Gastroesophageal sphincter (tissue), 4 donors: ENCODE measurements at regions not wholly inside any gene's neighbourhood (a gene's known extent, or its start where the extent isn't known, plus 50 kb on each side); places are given as distances from the start of the nearest gene placed in this dataset.

Experiments used
- ATAC-seq: fragments of 150-250 bp; one replicate; pipeline ENCODE4 v1.9.1; 2016; ENCODE audit warnings: mild to moderate bottlenecking, moderate library complexity
- H3K27ac ChIP-seq, 4 donors: fragments of 200-600 bp; sonication (generic) in 3 of 4; 1 replicate in 3 of 4; 2 replicates in 1 of 4; pipeline ENCODE4 v1.5.1; 2016 to 2019
- H3K27me3 ChIP-seq: fragments of 200-600 bp; sonication (generic); one replicate; pipeline ENCODE4 v1.5.1; 2019
- H3K36me3 ChIP-seq, 2 donors: fragments of 200-600 bp; sonication (generic); one replicate each; pipeline ENCODE4 v1.5.1; 2019; ENCODE audit warnings: control low read depth in 1 of 2
- H3K4me1 ChIP-seq, 3 donors: fragments of 200-600 bp; sonication (generic); 1 replicate in 2 of 3; 2 replicates in 1 of 3; pipeline ENCODE4 v1.5.1; 2016 to 2019; ENCODE audit warnings: control low read depth in 2 of 3
- H3K4me3 ChIP-seq, 2 donors: fragments of 200-600 bp; sonication (generic); one replicate each; pipeline ENCODE4 v1.5.1; 2019; ENCODE audit warnings: mild to moderate bottlenecking in 1 of 2, moderate library complexity in 1 of 2
- H3K9me3 ChIP-seq, 3 donors: fragments of 200-600 bp; sonication (generic); one replicate each; pipeline ENCODE4 v1.5.1; 2017 to 2019; ENCODE audit warnings: control low read depth in 2 of 3
- EP300 ChIP-seq: sonication (generic); formaldehyde crosslinking; IDR thresholded peaks from one replicate; pipeline ENCODE4 v1.6.1; 2017; ENCODE audit warnings: antibody characterized with exemption, mild to moderate bottlenecking
- POLR2A ChIP-seq, 2 donors: fragments of 450-650 bp; IDR thresholded peaks; one replicate each; pipeline ENCODE4 v1.6.1; 2017; ENCODE audit warnings: antibody characterized with exemption in 2 of 2, mild to moderate bottlenecking in 2 of 2, moderate library complexity in 1 of 2
- POLR2AphosphoS5 ChIP-seq: sonication (generic); formaldehyde crosslinking; IDR thresholded peaks from one replicate; pipeline ENCODE4 v1.6.1; 2017; ENCODE audit warnings: antibody characterized with exemption
- WGBS, 2 donors: methylation state at CpG; one replicate each; pipeline ENCODE4 v1.1.5; 2018; ENCODE audit warnings: low coverage in 1 of 2; 5-methylcytosine and 5-hydroxymethylcytosine counted together
- TF ChIP-seq, protein P1 (sequence below), 4 experiments: fragments of 200-600 bp in 2 of 4; fragments of 450-650 bp in 2 of 4; sonication (generic) in 1 of 4; IDR thresholded peaks; one replicate each; pipeline ENCODE4 v1.5.1; 2017 to 2019; ENCODE audit warnings: antibody characterized with exemption in 4 of 4, mild to moderate bottlenecking in 2 of 4, moderate library complexity in 2 of 4

- ATAC-seq, result no peak
Observed at GRCh38 chr5:106489004-106489403, 1181.7 kb downstream of the EFNA5 start.

GRCh38 chr5:106488407-106488806 lies 1182.3 kb downstream of the EFNA5 start:
- no peaks in the 10 kb centered on the region for H3K36me3 ChIP-seq
- no peak for ATAC-seq
- TF ChIP-seq, protein P1, sequence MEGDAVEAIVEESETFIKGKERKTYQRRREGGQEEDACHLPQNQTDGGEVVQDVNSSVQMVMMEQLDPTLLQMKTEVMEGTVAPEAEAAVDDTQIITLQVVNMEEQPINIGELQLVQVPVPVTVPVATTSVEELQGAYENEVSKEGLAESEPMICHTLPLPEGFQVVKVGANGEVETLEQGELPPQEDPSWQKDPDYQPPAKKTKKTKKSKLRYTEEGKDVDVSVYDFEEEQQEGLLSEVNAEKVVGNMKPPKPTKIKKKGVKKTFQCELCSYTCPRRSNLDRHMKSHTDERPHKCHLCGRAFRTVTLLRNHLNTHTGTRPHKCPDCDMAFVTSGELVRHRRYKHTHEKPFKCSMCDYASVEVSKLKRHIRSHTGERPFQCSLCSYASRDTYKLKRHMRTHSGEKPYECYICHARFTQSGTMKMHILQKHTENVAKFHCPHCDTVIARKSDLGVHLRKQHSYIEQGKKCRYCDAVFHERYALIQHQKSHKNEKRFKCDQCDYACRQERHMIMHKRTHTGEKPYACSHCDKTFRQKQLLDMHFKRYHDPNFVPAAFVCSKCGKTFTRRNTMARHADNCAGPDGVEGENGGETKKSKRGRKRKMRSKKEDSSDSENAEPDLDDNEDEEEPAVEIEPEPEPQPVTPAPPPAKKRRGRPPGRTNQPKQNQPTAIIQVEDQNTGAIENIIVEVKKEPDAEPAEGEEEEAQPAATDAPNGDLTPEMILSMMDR (IDR thresholded peaks at IDR 0.05), result no peak
- TF ChIP-seq POLR2A (IDR thresholded peaks at IDR 0.05), result no peak
- TF ChIP-seq POLR2AphosphoS5, result no peak
- TF ChIP-seq EP300, result no peak
- no peaks in the 10 kb centered on the region for H3K27me3 ChIP-seq
- no peak overlapping the region for H3K27ac ChIP-seq
- H3K9me3 ChIP-seq, result no peaks in the 10 kb centered on the region
- H3K4me3 ChIP-seq, result no peak overlapping the region
- no peaks in the 10 kb centered on the region for H3K4me1 ChIP-seq

More at GRCh38 chr5:106489004-106489403, 1181.7 kb downstream of the EFNA5 start:
- no peaks in the 10 kb centered on the region for H3K36me3 ChIP-seq
- H3K9me3 ChIP-seq, result no peaks in the 10 kb centered on the region
- H3K4me1 ChIP-seq, result no peaks in the 10 kb centered on the region
- no peaks in the 10 kb centered on the region for H3K27me3 ChIP-seq
- no peak overlapping the region for H3K4me3 ChIP-seq
- TF ChIP-seq POLR2AphosphoS5, result no peak
- TF ChIP-seq, protein P1 (IDR thresholded peaks at IDR 0.05), result no peak
- TF ChIP-seq EP300, result no peak
- TF ChIP-seq POLR2A (IDR thresholded peaks at IDR 0.05), result no peak
- H3K27ac ChIP-seq, result no peak overlapping the region
- WGBS, 2 donors, result 34 to 68% methylated on average over 3 of the region's 3 CpGs

DNA sequence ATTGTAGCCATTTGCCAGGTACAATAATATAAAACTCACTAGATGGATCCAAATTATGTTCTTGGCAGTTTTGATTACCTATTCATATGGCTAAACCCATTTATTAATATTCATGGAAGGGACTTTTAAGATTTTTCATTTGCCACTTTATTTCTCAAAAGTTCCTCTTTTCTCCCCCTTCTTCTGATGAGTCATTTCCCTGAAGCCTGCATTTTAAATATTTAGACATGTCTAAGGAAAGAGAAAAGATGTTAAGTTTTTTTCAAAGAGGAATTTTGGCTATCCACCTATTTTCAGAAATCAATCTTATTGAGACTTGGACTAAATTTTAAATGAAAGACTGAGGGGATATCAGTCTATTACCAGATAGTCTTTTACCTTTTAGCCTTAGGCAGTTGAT lies 1189.4 kb downstream of the EFNA5 start:
- no peak overlapping the region for H3K4me3 ChIP-seq
- no peak for TF ChIP-seq EP300
- TF ChIP-seq POLR2A (IDR thresholded peaks at IDR 0.05), result no peak
- TF ChIP-seq, protein P1 (IDR thresholded peaks at IDR 0.05), result no peak
- TF ChIP-seq POLR2AphosphoS5, result no peak
- no peak overlapping the region for H3K27ac ChIP-seq
- no peak for ATAC-seq
- no peaks in the 10 kb centered on the region for H3K4me1 ChIP-seq
- no peaks in the 10 kb centered on the region for H3K9me3 ChIP-seq
- no peaks in the 10 kb centered on the region for H3K36me3 ChIP-seq
- no peaks in the 10 kb centered on the region for H3K27me3 ChIP-seq

DNA sequence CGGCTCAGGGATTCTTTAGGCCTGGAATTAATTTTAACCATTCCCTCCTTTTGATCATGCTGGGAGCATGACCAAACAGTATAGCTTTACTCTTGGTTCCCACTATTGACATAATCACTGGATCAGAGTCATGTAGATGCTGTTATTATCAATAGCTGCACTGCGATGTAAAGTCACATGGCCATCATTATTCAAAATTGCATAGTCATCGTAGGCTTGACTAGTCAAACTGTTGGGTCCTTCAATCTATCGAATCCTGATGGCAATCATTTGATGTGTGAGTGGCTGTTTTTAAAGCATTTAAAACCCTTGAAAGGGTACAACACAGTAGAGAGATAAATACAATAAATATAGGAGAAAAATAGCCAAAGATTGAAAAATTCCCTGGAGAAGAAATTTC lies 1194.1 kb downstream of the EFNA5 start:
- Histone ChIP-seq H3K27me3 (no peaks in the 10 kb centered on the region), H3K27ac (no peak overlapping the region), H3K4me3 (no peak overlapping the region), H3K36me3 (no peaks in the 10 kb centered on the region), H3K4me1 (no peaks in the 10 kb centered on the region), H3K9me3 (no peaks in the 10 kb centered on the region)
- whole genome bisulfite sequencing, 2 donors, result 96 to 100% methylated on average over 4 of the region's 4 CpGs
- TF ChIP-seq POLR2A (IDR thresholded peaks at IDR 0.05), result no peak
- TF ChIP-seq, protein P1 (IDR thresholded peaks at IDR 0.05), result no peak
- TF ChIP-seq POLR2AphosphoS5, result no peak
- TF ChIP-seq EP300, result no peak
- no peak for ATAC-seq

- Histone ChIP-seq H3K27me3 (no peaks in the 10 kb centered on the region), H3K4me3 (no peak overlapping the region), H3K4me1 (no peaks in the 10 kb centered on the region), H3K9me3 (no peaks in the 10 kb centered on the region), H3K27ac (no peak overlapping the region), H3K36me3 (no peaks in the 10 kb centered on the region)
- TF ChIP-seq POLR2AphosphoS5, result no peak
- TF ChIP-seq EP300, result no peak
- TF ChIP-seq POLR2A (IDR thresholded peaks at IDR 0.05), result no peak
- TF ChIP-seq, protein P1 (IDR thresholded peaks at IDR 0.05), result no peak
- ATAC-seq, result no peak
Observed at GRCh38 chr5:106474066-106474465, 1196.7 kb downstream of the EFNA5 start.
